Fibroblast of pulmonary artery (primary cell): ENCODE measurements at regions not wholly inside any gene's neighbourhood (a gene's known extent, or its start where the extent isn't known, plus 50 kb on each side); places are given as distances from the start of the nearest gene placed in this dataset.

Experiments used
- DNase-seq: peaks from one replicate; pipeline ENCODE4 v3.0.0-alpha.2; 2010; ENCODE audit warnings: low read depth
- H3K4me3 ChIP-seq: replicated peaks from 2 replicates; pipeline ENCODE4 v1.5.1; 2011; ENCODE audit warnings: low read depth, mild to moderate bottlenecking, control low read depth, low read length, moderate library complexity
- TF ChIP-seq, protein P1 (sequence below): IDR thresholded peaks from 2 replicates; pipeline ENCODE4 v1.5.1; 2011; ENCODE audit warnings: mild to moderate bottlenecking, control low read depth, low read length, inconsistent platforms; ENCODE audit errors: missing control alignments

DNA sequence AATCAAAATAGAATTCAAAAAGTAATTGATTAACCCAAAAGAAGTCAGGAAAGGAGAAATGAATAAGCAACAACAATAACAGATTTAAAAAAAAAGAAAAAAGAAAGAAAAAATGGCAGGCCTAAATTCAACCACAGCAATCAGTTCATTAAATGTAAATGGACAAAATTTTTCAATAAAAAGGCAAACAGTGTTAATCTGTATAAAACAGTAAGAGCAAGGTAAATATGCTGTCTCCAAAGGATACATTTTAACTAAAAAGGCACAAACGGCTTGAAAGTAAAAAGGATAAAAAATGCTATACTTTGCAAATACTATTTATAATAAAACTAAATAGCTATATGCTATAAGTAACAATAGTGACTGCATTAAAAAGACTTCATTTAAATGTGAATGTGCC is 582.0 kb downstream of the SPRY1 start:
- TF ChIP-seq, protein P1, sequence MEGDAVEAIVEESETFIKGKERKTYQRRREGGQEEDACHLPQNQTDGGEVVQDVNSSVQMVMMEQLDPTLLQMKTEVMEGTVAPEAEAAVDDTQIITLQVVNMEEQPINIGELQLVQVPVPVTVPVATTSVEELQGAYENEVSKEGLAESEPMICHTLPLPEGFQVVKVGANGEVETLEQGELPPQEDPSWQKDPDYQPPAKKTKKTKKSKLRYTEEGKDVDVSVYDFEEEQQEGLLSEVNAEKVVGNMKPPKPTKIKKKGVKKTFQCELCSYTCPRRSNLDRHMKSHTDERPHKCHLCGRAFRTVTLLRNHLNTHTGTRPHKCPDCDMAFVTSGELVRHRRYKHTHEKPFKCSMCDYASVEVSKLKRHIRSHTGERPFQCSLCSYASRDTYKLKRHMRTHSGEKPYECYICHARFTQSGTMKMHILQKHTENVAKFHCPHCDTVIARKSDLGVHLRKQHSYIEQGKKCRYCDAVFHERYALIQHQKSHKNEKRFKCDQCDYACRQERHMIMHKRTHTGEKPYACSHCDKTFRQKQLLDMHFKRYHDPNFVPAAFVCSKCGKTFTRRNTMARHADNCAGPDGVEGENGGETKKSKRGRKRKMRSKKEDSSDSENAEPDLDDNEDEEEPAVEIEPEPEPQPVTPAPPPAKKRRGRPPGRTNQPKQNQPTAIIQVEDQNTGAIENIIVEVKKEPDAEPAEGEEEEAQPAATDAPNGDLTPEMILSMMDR: no peak
- no peak overlapping the region for H3K4me3 ChIP-seq
- no peak for DNase-seq

DNA sequence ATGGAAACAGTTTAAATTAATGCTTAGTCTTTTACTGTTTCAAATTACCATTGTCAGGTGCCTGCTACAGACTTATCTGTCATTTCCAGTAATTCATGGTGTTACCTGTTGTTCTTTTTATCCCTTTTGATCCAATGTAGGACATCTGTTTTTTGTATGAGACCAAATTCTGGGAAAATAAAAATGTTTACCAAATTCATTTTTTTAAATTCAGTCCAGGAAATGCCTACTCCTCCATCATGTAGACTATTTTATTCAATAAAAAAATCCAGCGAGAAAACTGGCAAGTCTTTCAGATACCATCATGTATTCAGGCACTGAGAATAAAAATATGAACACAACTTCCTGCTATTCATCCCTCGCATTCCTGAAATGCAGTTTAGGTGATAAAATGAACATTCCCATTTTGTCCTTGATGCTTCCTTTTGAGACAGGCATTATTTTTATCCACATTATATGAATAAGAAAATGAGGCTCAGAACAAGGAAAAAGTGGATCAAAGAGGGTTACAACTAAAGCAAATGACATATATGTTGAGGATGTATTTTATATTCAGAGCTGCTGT is 584.2 kb downstream of the SPRY1 start:
- DNase-seq: peak; percentile 81
- TF ChIP-seq, protein P1: no peak

DNA sequence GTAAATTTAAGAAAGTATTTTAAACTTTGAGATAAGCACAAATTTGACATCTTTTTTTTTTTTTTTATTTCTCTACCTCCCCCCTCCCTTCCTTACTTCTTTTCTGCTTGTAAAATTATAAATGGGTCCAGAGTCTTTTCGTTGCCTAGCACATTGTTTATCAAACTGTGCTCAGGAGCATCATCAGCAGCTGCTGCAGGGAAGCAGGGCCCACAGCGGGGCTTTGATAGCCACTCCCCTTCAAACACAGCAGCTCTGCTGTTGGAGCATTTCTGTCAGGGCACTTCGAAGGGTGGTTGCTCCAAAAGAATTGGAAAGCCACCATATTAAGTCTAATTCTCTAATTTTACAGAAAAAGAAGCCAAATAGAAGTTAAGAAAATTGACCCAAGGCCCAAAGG is 588.3 kb downstream of the SPRY1 start:
- H3K4me3 ChIP-seq: no peak overlapping the region
- TF ChIP-seq, protein P1: no peak
- no peak for DNase-seq

More for the DNA sequence above, 584.2 kb downstream of the SPRY1 start:
- no peak overlapping the region for H3K4me3 ChIP-seq

DNA sequence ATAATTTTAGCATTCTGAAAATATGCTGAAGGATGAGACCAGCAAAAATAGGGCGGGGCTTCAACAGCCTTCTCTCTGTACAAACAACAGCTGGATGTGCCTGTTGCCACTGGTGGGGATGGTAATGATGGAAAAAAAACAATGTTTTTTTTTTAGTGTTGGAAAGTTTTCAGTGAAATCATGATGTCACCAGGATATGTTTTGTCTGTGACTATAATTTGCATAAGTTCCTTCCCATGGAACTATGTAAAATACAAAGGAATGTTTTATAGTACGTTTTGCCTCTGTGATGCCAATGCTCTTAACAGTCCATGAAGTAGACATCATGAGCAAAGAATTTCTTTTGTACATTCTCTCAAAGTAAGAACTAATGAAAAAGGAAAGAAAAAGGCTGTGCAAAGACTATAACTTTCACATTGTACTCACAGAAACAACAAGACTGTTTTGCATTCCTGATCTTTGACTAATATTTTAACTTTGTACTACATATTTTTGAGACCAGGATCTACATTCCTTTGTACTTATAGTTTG is 589.7 kb downstream of the SPRY1 start:
- TF ChIP-seq, protein P1: no peak
- no peak overlapping the region for H3K4me3 ChIP-seq
- peak; percentile 98 for DNase-seq

DNA sequence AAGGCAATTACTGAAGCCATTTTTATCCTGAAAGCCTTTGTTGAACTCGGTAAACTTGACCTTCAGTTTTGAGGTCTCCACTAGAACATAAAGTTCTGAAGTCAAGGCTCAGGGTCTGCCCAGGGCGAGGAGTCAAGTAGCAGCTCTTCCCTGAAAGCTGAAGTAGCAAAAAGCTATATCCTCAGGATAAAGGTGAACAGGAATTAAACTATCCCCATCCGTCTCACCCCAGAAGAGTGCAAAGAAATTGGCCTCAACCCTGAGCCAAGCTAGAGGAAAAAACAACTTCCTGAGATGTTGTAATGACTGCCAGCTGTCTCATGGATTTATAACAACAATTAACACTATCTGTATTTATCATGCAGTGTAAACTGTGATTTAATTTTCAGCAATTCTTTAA is 590.8 kb downstream of the SPRY1 start:
- TF ChIP-seq, protein P1: no peak
- no peak for DNase-seq
- H3K4me3 ChIP-seq: no peak overlapping the region

DNA sequence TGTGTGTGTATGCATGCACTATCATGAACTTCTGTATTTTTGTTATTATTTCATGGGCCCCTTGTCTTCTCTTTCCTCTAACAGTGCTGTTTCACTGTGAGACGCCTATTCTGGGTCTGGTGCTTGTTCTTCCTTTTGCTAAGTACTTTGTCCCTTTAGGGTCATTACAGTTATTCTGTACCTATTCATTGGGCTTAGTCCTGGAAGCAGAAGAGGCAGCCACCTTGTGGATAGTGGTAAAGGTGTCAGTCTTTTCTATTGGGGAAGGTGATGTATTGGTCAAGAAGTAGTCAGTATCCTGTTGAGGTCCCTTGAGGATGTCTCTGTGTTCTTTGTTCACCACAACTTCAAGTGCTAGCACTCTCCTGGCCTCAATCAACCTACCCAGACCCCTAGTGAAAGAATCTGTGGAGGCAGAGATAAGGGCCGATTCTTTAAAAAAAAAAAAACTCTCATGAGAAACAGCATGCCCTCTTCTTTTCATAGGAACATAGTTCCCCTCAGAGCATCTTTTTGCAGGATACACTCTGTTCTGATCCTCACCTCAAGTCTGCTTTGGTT is 593.8 kb downstream of the SPRY1 start:
- H3K4me3 ChIP-seq: no peak overlapping the region
- TF ChIP-seq, protein P1: no peak
- no peak for DNase-seq

DNA sequence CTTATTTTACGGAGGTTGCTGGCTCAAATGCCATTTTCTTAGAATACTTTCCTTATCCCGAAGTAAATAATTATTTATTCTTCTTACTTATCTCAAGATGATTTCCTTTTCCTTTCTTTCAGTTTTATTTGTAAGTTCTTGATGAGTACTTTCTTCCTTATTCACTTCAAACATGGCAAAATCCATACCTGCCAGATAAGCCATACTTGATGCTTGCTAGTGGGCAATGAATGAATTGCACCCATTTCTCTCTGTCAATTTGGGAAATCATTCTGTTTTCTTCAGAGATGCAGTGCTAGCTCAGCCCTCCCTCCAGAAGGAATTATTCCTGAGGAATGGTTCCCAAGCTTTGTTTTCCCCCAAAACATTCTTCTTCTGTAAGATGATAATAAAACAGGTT is 598.3 kb downstream of the SPRY1 start:
- TF ChIP-seq, protein P1: peak; percentile 26
- no peak for DNase-seq

More for the DNA sequence above, 598.3 kb downstream of the SPRY1 start:
- no peak overlapping the region for H3K4me3 ChIP-seq
